ENCODE measurements at regions not wholly inside any gene's neighbourhood (a gene's known extent, or its start where the extent isn't known, plus 50 kb on each side); places are given as distances from the start of the nearest gene placed in this dataset.

DNA sequence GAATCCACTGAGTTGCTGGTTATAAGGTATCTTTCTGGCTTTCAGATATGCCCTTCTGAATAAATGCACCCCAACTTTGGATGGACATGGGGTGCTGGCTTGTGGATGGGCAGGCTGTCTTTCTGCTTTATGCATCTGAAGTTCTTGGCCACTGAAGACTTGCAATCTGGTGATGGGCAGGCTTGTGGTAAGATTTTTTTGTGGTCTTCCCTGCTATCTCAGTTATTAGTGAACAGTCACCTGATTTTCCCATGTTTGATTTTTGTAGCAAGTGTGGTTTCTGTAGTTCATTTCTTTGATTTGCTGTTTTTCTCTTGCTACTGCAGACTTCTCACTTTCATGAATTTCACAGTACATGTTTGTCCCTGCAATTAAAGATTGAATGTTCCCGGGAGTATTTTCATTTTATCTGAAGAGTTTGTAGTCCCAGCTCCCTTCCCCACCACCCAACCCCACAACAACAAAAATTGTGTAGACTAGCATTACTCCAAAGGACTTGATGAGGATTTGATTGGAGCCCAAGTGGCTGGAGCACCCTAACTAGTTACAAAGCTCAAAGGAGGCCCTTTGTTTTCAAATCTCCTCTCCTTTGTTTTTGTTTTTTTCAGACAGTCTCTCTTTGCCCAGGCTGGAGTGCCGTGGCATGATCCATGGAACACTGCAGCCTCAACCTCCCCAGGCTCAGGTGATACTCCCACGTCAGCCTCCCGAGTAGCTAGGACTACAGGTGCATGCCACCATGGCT, 63.6 kb upstream of the MGAT5 start:
- TF ChIP-seq POLR2A (IDR thresholded peaks at IDR 0.05; ENCODE audit: low read depth) (no peak), EP300 (IDR thresholded peaks at IDR 0.05) (no peak)

Data from esophagus muscularis mucosa (tissue), 2 donors.